GM12878 (cell line): ENCODE measurements at regions not wholly inside any gene's neighbourhood (a gene's known extent, or its start where the extent isn't known, plus 50 kb on each side); places are given as distances from the start of the nearest gene placed in this dataset.

Experiments
- ATAC-seq: fragments of 200-7000 bp; cut with Tn5 transposase; 3 replicates; pipeline ENCODE4 v1.9.1; 2020; ENCODE audit warnings: mild to moderate bottlenecking, moderate library complexity
- BruUV-seq: library from RNA; stranded (reverse); fragments of 400-500 nt; replicated peaks from 2 replicates; lab custom pipeline; 2021; lab: Mats Ljungman, UMichigan
- CTCF ChIA-PET: fragments of 300-600 bp; sonication (Branson Sonifier 250); formaldehyde crosslinking; extraction: SDS; loops from one replicate; lab custom pipeline; 2021; ENCODE audit warnings: inconsistent platforms; lab: Yijun Ruan, JAX
- POLR2A ChIA-PET: fragments of 350-600 bp; formaldehyde crosslinking; extraction: SDS; loops from one replicate; lab custom pipeline; 2021; ENCODE audit warnings: inconsistent platforms; lab: Charles Lee
- RAD21 ChIA-PET: fragments of 300-600 bp; sonication (Branson Sonifier 250); formaldehyde crosslinking; loops from one replicate; lab custom pipeline; 2023; ENCODE audit warnings: antibody characterized with exemption; ENCODE audit not compliant: unreplicated experiment; lab: Charles Lee
- SMC1A ChIA-PET: fragments of 300-600 bp; sonication (Branson Sonifier 250); formaldehyde crosslinking; loops from one replicate; lab custom pipeline; 2023; ENCODE audit not compliant: unreplicated experiment, uncharacterized antibody; lab: Charles Lee
- DNase-seq: peaks from one replicate; pipeline ENCODE4 v3.0.0-alpha.2; 2011; ENCODE audit warnings: low read depth, low spot score
- FAIRE-seq: peaks from 3 replicates; lab custom pipeline; 2011; peaks lifted over from hg19 to GRCh38; lab: Jason Lieb, UNC
- H2AFZ ChIP-seq: 2 replicates; pipeline ENCODE4 v1.6.0; 2011; ENCODE audit warnings: low read depth, low read length, control low read depth; ENCODE audit not compliant: control insufficient read depth
- H3K27ac ChIP-seq: 2 replicates; pipeline ENCODE4 v1.5.1; 2011; ENCODE audit warnings: control low read depth; ENCODE audit not compliant: control insufficient read depth, insufficient read depth
- H3K27me3 ChIP-seq, 2 experiments: replicated peaks in 1 of 2; 2 replicates each; pipeline versions ENCODE4 v1.6.0 to v1.6.1; 2011; ENCODE audit warnings: low read length in 1 of 2; ENCODE audit not compliant: control insufficient read depth in 2 of 2, insufficient read depth in 2 of 2
- H3K36me3 ChIP-seq, 2 experiments: 2 replicates each; pipeline ENCODE4 v1.5.1; 2011; ENCODE audit warnings: low read length in 1 of 2; ENCODE audit not compliant: control insufficient read depth in 2 of 2, insufficient read depth in 2 of 2
- H3K4me1 ChIP-seq: 2 replicates; pipeline ENCODE4 v1.6.1; 2011; ENCODE audit warnings: mild to moderate bottlenecking, low read length, moderate library complexity, mixed read lengths; ENCODE audit not compliant: control insufficient read depth, insufficient read depth
- H3K4me2 ChIP-seq: 2 replicates; pipeline ENCODE4 v1.6.0; 2011; ENCODE audit warnings: control low read depth; ENCODE audit not compliant: control insufficient read depth, insufficient read depth
- H3K4me3 ChIP-seq: fragments of 200-600 bp; sonication (generic); 2 replicates; pipeline ENCODE4 v1.5.1; 2016
- H3K79me2 ChIP-seq: 2 replicates; pipeline ENCODE4 v1.6.0; 2011; ENCODE audit warnings: low read length; ENCODE audit not compliant: control insufficient read depth, insufficient read depth
- H3K9ac ChIP-seq: 2 replicates; pipeline ENCODE4 v1.8.0; 2011; ENCODE audit warnings: low read length, control low read depth, mixed read lengths; ENCODE audit not compliant: control insufficient read depth, insufficient read depth
- H3K9me3 ChIP-seq: replicated peaks from 3 replicates; pipeline ENCODE4 v1.5.1; 2011; ENCODE audit warnings: mild to moderate bottlenecking, low read length; ENCODE audit not compliant: control insufficient read depth, insufficient read depth
- H4K20me1 ChIP-seq: 2 replicates; pipeline ENCODE4 v1.6.0; 2011; ENCODE audit not compliant: control insufficient read depth, insufficient read depth
- ASH2L ChIP-seq: fragments of 300-600, 200-600 bp; sonication (generic); IDR thresholded peaks from 2 replicates; pipeline ENCODE4 v1.6.1; 2017; ENCODE audit warnings: low read depth, mild to moderate bottlenecking, borderline replicate concordance
- ELK1 ChIP-seq: IDR thresholded peaks from 2 replicates; pipeline ENCODE4 v1.6.1; 2012; ENCODE audit warnings: low read depth, low read length, improper control_type of control experiment
- GABPA ChIP-seq: IDR thresholded peaks from 2 replicates; pipeline ENCODE4 v1.6.1; 2014; ENCODE audit warnings: antibody characterized with exemption, low read depth, mild to moderate bottlenecking, inconsistent platforms
- PAX5 ChIP-seq: IDR thresholded peaks from 2 replicates; pipeline ENCODE4 v1.6.1; 2011; ENCODE audit warnings: low read depth, low read length, borderline replicate concordance
- RFX5 ChIP-seq: IDR thresholded peaks from 2 replicates; pipeline ENCODE4 v1.6.1; 2011; ENCODE audit warnings: low read depth, low read length, improper control_type of control experiment
- SPI1 ChIP-seq: IDR thresholded peaks from 2 replicates; pipeline ENCODE4 v1.6.1; 2011; ENCODE audit warnings: low read depth, mild to moderate bottlenecking, low read length, moderate library complexity, borderline replicate concordance; ENCODE audit not compliant: insufficient read depth
- TCF7 ChIP-seq: IDR thresholded peaks from 2 replicates; pipeline ENCODE4 v1.6.1; 2014; ENCODE audit warnings: antibody characterized with exemption, borderline replicate concordance
- YBX1 ChIP-seq: fragments of 450-650 bp; IDR thresholded peaks from 2 replicates; pipeline ENCODE4 v1.6.1; 2016; ENCODE audit warnings: antibody characterized with exemption
- WGBS: methylation state at CpG from one replicate; pipeline ENCODE4 v1.1.6; 2016; ENCODE audit warnings: low lambda C conversion rate; ENCODE audit not compliant: insufficient replicate concordance, insufficient coverage; ENCODE audit errors: missing lambda C conversion rate; 5-methylcytosine and 5-hydroxymethylcytosine counted together
- in situ Hi-C: fragments of 300-500 bp; cut with MboI; formaldehyde crosslinking; loops from 9 replicates; pipeline ENCODE4 v1.14.3; 2018; ENCODE audit warnings: mixed read lengths
- intact Hi-C: fragments of 100-400 bp; cut with micrococcal nuclease; formaldehyde crosslinking; loops from one replicate; pipeline ENCODE4 v1.14.2; 2022; ENCODE audit not compliant: unreplicated experiment

DNA sequence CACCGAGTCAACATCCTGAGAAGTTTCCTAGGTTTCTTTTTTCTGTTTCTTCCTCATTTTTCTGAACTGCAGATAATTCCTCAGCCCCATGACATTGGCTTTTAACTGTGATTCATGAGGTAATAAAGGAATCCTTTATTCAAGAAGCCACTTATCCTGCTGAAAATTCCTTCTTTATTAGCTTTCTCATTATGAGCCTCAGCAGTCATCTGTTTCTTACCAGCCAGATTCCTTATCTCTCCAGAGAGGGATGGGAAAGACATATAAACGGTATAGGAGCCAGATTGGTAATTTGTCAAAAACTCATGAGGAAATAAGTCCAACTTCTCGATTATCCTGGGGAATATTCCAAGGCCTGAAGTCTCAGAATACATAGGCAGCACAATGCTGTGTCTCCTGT, 465.4 kb downstream of the ICE1 start:
- SMC1A ChIA-PET = interaction anchor here (1.2 kb wide), 1 partner anchor 612 kb away, joined by 5 read pairs; no protein-coding TSS in a partner anchor
- WGBS = 18% methylated on average over 3 of the region's 3 CpGs
- no peaks in the 10 kb centered on the region; the same call in 2 of the 3 replicates for H3K9me3 ChIP-seq
- no peaks in the 10 kb centered on the region for H4K20me1 ChIP-seq
- H3K79me2 ChIP-seq = no peaks in the 10 kb centered on the region
- no peaks in the 10 kb centered on the region for H3K36me3 ChIP-seq
- H3K4me3 ChIP-seq = no peak overlapping the region
- H3K27me3 ChIP-seq = no peaks in the 10 kb centered on the region; a peak in 1 of 4 replicates
- no peak for ATAC-seq
- no peak overlapping the region for H3K4me2 ChIP-seq
- TF ChIP-seq YBX1 (no peak), TCF7 (no peak), PAX5 (no peak), ELK1 (no peak), ASH2L (no peak), GABPA (no peak), RFX5 (no peak), SPI1 (no peak)
- TF ChIP-seq, all 136 proteins: peak for 0
- ChIA-PET POLR2A (no interaction called here), CTCF (interaction anchor here (0.8 to 1.7 kb wide), 7 partner anchors 10 to 547 kb away, joined by 3 to 6 read pairs (median 3); no protein-coding TSS in a partner anchor), RAD21 (no interaction called here)
- no peaks in the 10 kb centered on the region for H3K4me1 ChIP-seq
- intact Hi-C loops (loop anchor here (10.0 kb wide), 1 partner anchor 687 kb away; no protein-coding TSS in a partner anchor), in situ Hi-C loops (no loop called here)
- no peak overlapping the region for H3K9ac ChIP-seq
- H2AFZ ChIP-seq = no peak overlapping the region
- no TSS peak for BruUV-seq
- H3K27ac ChIP-seq = no peak overlapping the region
- no peak for DNase-seq
- no peak for FAIRE-seq
